Activated B cell treated with CpG ODN at 0.5 μM for 24 hours (primary cell): ENCODE measurements at regions not wholly inside any gene's neighbourhood (a gene's known extent, or its start where the extent isn't known, plus 50 kb on each side); places are given as distances from the start of the nearest gene placed in this dataset.

Experiments used
- ATAC-seq: fragments of 200-7000 bp; cut with Tn5 transposase; one replicate; pipeline ENCODE4 v1.10.0; 2021; ENCODE audit warnings: low read depth, mild to moderate bottlenecking, moderate library complexity
- CTCF ChIA-PET: fragments of 350-600 bp; sonication (Branson Sonifier 250); formaldehyde crosslinking; loops from one replicate; lab custom pipeline; 2021; ENCODE audit warnings: antibody characterized with exemption; lab: Charles Lee
- POLR2A ChIA-PET: fragments of 350-600 bp; sonication (Branson Sonifier 250); formaldehyde crosslinking; loops from one replicate; lab custom pipeline; 2021; ENCODE audit warnings: antibody characterized with exemption; lab: Charles Lee
- DNase-seq: peaks from one replicate; pipeline ENCODE4 v3.0.0; 2022
- H3K27ac Mint-ChIP-seq: one replicate; pipeline ENCODE4 v1.8.0; 2020; ENCODE audit warnings: mixed read lengths
- H3K27me3 Mint-ChIP-seq: one replicate; pipeline ENCODE4 v1.8.0; 2021; ENCODE audit warnings: mixed read lengths
- H3K36me3 Mint-ChIP-seq: one replicate; pipeline ENCODE4 v1.8.0; 2021; ENCODE audit warnings: low read depth, mixed read lengths
- H3K4me1 Mint-ChIP-seq: one replicate; pipeline ENCODE4 v1.8.0; 2021; ENCODE audit warnings: mixed read lengths
- H3K4me3 Mint-ChIP-seq: one replicate; pipeline ENCODE4 v1.8.0; 2020; ENCODE audit warnings: mild to moderate bottlenecking, mixed read lengths
- H3K9me3 Mint-ChIP-seq: one replicate; pipeline ENCODE4 v1.8.0; 2020; ENCODE audit warnings: mixed read lengths
- CTCF ChIP-seq: fragments of 200-600 bp; IDR thresholded peaks from one replicate; pipeline ENCODE4 v1.8.0; 2022; ENCODE audit warnings: antibody characterized with exemption, mild to moderate bottlenecking
- intact Hi-C: fragments of 100-400 bp; cut with micrococcal nuclease; formaldehyde crosslinking; loops from one replicate; pipeline ENCODE4 v1.15.1; 2024

DNA sequence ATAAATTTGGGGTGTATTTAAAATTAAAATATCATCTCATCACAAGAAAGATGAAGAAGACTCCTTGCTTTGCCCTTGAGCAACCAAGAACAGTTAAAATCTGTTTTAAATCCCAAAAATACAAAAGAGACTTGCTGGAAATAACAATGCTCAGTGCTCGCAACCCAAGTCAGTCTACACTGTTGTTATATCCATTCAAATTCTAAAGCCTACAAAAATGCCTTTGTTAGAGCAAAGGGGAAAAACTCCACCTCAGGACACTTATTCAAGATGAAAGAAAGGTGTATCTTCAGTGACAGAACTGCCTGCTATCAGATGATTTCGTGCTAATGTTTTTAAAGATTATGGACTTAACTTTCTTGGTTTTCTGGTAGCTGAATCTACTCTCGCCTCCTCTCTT, 111.9 kb upstream of the TANK start:
- intact Hi-C loops: no loop called here
- Mint-ChIP-seq H3K27me3 (peaks cover 22% of the 10 kb centered on the region), H3K36me3 (no peaks in the 10 kb centered on the region), H3K4me3 (no peak overlapping the region), H3K27ac (no peak overlapping the region), H3K9me3 (no peaks in the 10 kb centered on the region), H3K4me1 (no peaks in the 10 kb centered on the region)
- CTCF ChIA-PET: no interaction called here
- no peak for TF ChIP-seq CTCF
- POLR2A ChIA-PET: no interaction called here
- no peak for DNase-seq
- ATAC-seq: no peak

GRCh38 chr2:161049559-161049958, 110.7 kb upstream of the TANK start:
- DNase-seq: no peak
- no peaks in the 10 kb centered on the region for H3K4me1 Mint-ChIP-seq
- ChIA-PET CTCF (no interaction called here), POLR2A (no interaction called here)
- no peaks in the 10 kb centered on the region for H3K9me3 Mint-ChIP-seq
- H3K27ac Mint-ChIP-seq: no peak overlapping the region
- no peak for TF ChIP-seq CTCF
- H3K27me3 Mint-ChIP-seq: peaks cover 20% of the 10 kb centered on the region
- intact Hi-C loops: no loop called here
- no peaks in the 10 kb centered on the region for H3K36me3 Mint-ChIP-seq
- ATAC-seq: no peak
- no peak overlapping the region for H3K4me3 Mint-ChIP-seq

DNA sequence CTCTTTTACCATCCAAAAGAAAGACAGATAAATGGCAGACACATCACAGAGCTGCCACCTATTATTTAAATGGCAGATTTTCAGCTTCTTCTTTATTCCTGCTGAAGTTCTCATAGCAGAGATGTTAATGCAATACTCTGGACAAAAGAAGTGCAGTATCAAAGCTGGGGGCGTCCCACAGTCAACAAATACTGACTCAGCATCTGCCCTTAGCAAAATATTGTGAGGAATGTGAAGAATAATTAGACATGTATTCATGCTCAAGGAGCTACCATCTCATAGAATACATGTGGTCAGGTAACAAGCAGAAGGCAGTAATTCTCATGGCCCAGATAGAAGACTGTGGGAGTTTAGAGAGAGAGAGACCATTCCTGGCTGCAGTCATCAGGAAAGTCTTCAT, 108.0 kb upstream of the TANK start:
- ATAC-seq (no peak), DNase-seq (no peak)
- H3K27me3 Mint-ChIP-seq: peaks cover 9% of the 10 kb centered on the region
- ChIA-PET CTCF (interaction anchor here (1.5 kb wide), 1 partner anchor 12 kb away, joined by 5 read pairs; no protein-coding TSS in a partner anchor), POLR2A (no interaction called here)
- peaks cover 5% of the 10 kb centered on the region for H3K9me3 Mint-ChIP-seq
- intact Hi-C loops: no loop called here
- no peak for TF ChIP-seq CTCF
- H3K36me3 Mint-ChIP-seq: no peaks in the 10 kb centered on the region
- no peaks in the 10 kb centered on the region for H3K4me1 Mint-ChIP-seq
- no peak overlapping the region for H3K4me3 Mint-ChIP-seq
- H3K27ac Mint-ChIP-seq: no peak overlapping the region

- intact Hi-C loops: no loop called here
- Mint-ChIP-seq H3K9me3 (peaks cover 5% of the 10 kb centered on the region), H3K27me3 (peaks cover 5% of the 10 kb centered on the region), H3K4me3 (no peak overlapping the region), H3K27ac (no peak overlapping the region), H3K4me1 (no peaks in the 10 kb centered on the region), H3K36me3 (no peaks in the 10 kb centered on the region)
- no peak for ATAC-seq
- ChIA-PET POLR2A (no interaction called here), CTCF (interaction anchor here (1.0 kb wide), 1 partner anchor 9 kb away, joined by 3 read pairs; no protein-coding TSS in a partner anchor)
- no peak for TF ChIP-seq CTCF
- DNase-seq: no peak
Measured at GRCh38 chr2:161055289-161055688, 104.9 kb upstream of the TANK start.

DNA sequence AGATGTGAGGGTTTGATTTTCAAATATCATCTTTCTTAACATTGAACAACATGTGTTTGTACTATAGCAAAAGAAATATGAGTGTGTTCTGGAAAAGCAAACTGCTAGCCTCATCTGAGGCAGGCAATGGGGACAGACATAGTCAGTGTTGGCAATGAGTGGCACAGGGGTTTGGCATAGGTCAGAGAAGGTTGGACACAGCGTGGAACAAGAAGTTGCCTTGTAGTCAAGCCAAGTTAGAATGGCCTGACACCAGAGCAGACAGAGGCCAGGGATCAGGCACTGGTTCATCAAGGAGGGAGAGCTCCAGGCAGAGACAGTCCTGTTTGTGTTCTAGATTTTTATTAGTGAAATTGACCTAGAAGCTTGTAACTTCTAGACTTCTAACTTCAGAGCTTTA, 100.8 kb upstream of the TANK start:
- Mint-ChIP-seq H3K9me3 (peaks cover 5% of the 10 kb centered on the region), H3K27me3 (no peaks in the 10 kb centered on the region), H3K4me1 (peaks cover 4% of the 10 kb centered on the region), H3K36me3 (no peaks in the 10 kb centered on the region), H3K27ac (no peak overlapping the region), H3K4me3 (no peak overlapping the region)
- ChIA-PET CTCF (interaction anchor here (1.1 kb wide), 1 partner anchor 214 kb away, joined by 4 read pairs; no protein-coding TSS in a partner anchor), POLR2A (no interaction called here)
- intact Hi-C loops: no loop called here
- no peak for TF ChIP-seq CTCF
- DNase-seq (no peak), ATAC-seq (no peak)
